Activated CD8-positive, alpha-beta memory T cell treated with anti-CD3 and anti-CD28 coated beads for 4 hours (primary cell): ENCODE measurements at regions not wholly inside any gene's neighbourhood (a gene's known extent, or its start where the extent isn't known, plus 50 kb on each side); places are given as distances from the start of the nearest gene placed in this dataset.

Source experiments
- DNase-seq, 2 donors: peaks; one replicate each; pipeline ENCODE4 v3.0.0-alpha.2; 2020; ENCODE audit warnings: low read depth in 2 of 2

- DNase-seq = no peak
These were observed 313.8 kb downstream of the ZPLD1 start for GRCh38 chr3:102748646-102749045.

GRCh38 chr3:102750322-102750721, 315.5 kb downstream of the ZPLD1 start:
- no peak for DNase-seq

GRCh38 chr3:102753901-102754300, 319.1 kb downstream of the ZPLD1 start:
- no peak for DNase-seq

GRCh38 chr3:102756706-102757105, 321.9 kb downstream of the ZPLD1 start:
- no peak for DNase-seq

- DNase-seq = no peak
These were observed 323.1 kb downstream of the ZPLD1 start for GRCh38 chr3:102757950-102758349.

- DNase-seq = no peak
These were observed 327.0 kb downstream of the ZPLD1 start for GRCh38 chr3:102761766-102762165.

GRCh38 chr3:102790747-102791325, 356.0 kb downstream of the ZPLD1 start:
- DNase-seq = no peak

- no peak for DNase-seq
These were observed 357.1 kb downstream of the ZPLD1 start for GRCh38 chr3:102791641-102792589.

- no peak for DNase-seq
These were observed 362.0 kb downstream of the ZPLD1 start for GRCh38 chr3:102796804-102797203.

GRCh38 chr3:102802819-102803420, 368.1 kb downstream of the ZPLD1 start:
- no peak for DNase-seq

- no peak for DNase-seq
These were observed 376.1 kb downstream of the ZPLD1 start for GRCh38 chr3:102810937-102811336.

GRCh38 chr3:102826636-102827035, 391.8 kb downstream of the ZPLD1 start:
- DNase-seq = no peak

- DNase-seq = no peak
These were observed 392.6 kb downstream of the ZPLD1 start for GRCh38 chr3:102827386-102827785.

- DNase-seq = no peak
These were observed 395.6 kb downstream of the ZPLD1 start for GRCh38 chr3:102830415-102830814.

- DNase-seq = no peak
These were observed 407.1 kb downstream of the ZPLD1 start for GRCh38 chr3:102841866-102842265.

GRCh38 chr3:102866845-102867244, 432.0 kb downstream of the ZPLD1 start:
- no peak for DNase-seq

GRCh38 chr3:102883515-102883914, 448.7 kb downstream of the ZPLD1 start:
- DNase-seq = no peak

- no peak for DNase-seq
These were observed 450.5 kb downstream of the ZPLD1 start for GRCh38 chr3:102885289-102885688.

GRCh38 chr3:102887431-102887830, 452.6 kb downstream of the ZPLD1 start:
- no peak for DNase-seq

GRCh38 chr3:102896851-102897621, 462.2 kb downstream of the ZPLD1 start:
- DNase-seq = no peak

- DNase-seq = no peak
These were observed 469.8 kb downstream of the ZPLD1 start for GRCh38 chr3:102904629-102905028.

GRCh38 chr3:102905811-102906210, 471.0 kb downstream of the ZPLD1 start:
- DNase-seq = no peak
